Right hindlimb (tissue), 1 donor: ENCODE measurements at regions not wholly inside any gene's neighbourhood (a gene's known extent, or its start where the extent isn't known, plus 50 kb on each side); places are given as distances from the start of the nearest gene placed in this dataset.

Experiments
- DNase-seq: peaks from one replicate; pipeline ENCODE4 v3.0.0-alpha.2; 2018

DNA sequence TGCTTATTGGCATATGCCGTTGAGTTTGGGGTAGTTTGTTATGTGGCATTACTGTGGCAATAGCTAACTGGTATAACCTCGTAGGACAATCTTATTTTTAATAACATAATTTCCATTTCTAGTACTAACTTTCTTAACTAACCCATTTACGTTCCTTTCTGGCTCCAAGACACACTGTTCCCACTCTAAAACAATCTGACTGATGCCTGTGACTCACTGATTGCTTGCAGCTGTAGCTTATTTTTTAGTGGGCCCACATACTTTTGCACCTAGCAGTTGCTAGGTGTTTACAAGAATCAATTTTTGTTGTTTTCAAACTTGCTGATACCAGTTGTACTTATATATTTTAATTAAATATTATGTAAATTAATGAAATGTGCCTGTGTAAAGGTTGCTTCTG is 52.2 kb downstream of the FAT3 start:
- DNase-seq, result no peak

DNA sequence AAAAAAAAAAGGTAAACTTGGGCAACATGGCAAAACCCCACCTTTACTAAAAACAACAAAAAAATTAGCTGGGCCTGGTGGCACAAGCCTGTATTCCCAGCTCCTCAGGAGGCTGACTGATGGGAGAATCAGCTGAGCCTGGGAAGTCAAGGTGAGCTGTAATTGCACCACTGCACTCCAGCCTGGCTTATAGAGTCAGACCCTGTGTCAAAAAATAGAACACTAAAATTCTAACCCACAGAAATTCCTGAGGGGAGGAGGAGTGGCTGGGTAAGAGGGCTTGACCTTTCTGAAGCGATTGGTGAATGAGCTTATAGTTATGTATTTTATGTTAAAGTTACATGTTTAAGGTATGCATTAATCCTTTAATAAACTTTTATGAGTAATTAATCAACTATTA is 53.3 kb downstream of the FAT3 start:
- no peak for DNase-seq

DNA sequence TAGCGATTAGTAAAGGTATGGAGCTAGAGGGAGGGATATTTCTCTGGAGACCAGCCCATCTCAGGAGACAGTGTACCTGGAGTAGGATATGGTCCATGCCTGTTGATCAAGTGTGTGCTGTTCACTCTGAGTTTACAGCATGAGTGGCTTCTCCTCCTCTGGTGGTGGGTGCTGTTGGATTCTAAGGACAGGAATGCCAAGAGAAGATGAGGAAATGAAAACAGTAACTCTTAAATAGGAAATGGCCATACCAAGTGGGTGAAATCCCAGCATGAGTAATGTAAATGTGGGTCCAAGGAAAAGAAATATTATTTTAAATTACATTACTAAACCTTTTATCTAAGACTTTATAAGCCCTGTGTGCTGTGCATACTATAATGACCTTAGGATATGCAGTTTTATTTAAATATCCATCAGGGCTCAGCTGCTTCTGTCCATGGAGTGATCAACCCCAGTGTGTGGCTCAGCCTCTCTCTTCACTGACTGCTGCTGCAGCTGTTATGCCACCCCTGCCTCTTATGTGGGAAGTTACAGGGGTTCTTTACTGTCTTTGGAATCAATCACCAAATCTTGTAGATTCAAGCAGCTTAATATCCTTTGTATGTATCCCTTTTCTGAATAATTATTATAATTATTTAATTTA is 54.3 kb downstream of the FAT3 start:
- DNase-seq, result no peak

DNA sequence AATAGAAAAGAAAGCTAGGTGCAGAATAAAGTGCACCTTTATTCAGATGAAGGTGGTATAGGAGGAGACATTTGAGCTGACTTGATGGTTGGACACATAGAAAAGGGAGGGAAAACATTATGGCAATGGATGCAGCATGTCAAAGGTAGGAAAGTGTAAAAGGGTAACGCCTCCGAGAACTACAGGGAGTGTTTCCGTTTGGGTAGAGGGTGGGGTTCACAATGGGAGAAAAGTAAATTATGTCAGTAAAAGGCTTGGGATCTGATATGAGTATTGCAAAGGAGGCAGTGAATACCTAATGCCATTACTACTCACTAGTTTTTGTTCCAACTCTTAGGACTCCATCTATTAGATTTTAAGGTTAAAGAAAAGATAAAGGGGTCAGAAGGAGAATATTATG is 59.5 kb downstream of the FAT3 start:
- no peak for DNase-seq

DNA sequence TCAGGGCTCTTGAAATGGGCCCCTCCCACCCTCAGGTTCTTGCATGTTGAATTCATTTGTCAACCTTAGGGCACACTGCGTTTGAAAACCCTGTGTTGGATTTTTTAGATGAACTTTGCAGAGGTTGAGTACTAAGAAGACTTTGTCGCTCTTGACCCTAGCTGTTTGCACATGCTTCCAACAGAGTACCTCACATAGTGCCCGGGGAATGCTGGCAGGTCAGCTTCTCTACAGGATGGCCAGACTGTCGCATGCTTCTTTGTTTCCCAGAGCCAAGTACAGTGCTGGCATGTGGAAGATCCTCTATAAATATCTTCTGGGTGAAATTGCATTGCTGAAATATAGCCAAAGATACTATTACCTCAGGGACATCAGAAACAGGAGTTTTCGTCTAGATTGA is 59.9 kb downstream of the FAT3 start:
- DNase-seq, result no peak

DNA sequence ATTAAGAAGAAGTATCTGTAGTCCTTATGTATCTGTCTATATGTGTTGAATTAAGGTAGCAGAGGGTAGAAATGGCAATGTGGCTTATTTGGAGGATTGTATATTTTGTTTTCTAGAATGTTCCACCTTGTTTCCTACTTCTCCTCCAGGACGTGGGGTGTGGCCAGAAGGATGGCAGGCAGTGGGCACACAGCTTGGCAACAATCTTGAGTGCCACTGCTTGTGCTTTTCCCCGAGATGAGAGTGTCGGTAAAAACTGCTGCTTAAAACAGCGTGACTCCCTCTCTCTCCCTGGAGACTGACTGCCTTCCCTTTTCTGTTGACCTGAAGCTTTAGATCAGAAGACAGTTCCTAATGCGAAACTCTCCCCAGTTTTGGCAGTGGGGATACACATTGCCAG is 61.2 kb downstream of the FAT3 start:
- no peak for DNase-seq

DNA sequence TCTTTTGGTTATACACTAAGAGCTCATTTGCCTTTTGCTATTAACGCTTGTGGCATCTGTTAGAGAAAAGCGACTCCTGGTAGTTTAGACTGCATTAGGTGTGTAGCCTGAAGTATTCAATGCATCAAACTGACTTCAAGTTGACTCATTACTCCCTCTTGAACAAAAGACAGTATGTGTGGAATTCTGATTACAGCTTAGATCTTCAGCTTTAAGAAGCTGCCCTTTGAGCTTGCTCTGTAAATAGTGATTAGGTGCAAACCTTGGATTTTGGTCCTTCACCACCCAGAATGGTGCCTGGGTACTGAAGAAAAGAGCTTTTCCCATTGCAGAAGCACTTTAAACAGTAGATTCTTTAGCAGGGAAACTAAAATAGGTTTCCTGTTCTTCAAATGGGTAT is 62.1 kb downstream of the FAT3 start:
- no peak for DNase-seq

DNA sequence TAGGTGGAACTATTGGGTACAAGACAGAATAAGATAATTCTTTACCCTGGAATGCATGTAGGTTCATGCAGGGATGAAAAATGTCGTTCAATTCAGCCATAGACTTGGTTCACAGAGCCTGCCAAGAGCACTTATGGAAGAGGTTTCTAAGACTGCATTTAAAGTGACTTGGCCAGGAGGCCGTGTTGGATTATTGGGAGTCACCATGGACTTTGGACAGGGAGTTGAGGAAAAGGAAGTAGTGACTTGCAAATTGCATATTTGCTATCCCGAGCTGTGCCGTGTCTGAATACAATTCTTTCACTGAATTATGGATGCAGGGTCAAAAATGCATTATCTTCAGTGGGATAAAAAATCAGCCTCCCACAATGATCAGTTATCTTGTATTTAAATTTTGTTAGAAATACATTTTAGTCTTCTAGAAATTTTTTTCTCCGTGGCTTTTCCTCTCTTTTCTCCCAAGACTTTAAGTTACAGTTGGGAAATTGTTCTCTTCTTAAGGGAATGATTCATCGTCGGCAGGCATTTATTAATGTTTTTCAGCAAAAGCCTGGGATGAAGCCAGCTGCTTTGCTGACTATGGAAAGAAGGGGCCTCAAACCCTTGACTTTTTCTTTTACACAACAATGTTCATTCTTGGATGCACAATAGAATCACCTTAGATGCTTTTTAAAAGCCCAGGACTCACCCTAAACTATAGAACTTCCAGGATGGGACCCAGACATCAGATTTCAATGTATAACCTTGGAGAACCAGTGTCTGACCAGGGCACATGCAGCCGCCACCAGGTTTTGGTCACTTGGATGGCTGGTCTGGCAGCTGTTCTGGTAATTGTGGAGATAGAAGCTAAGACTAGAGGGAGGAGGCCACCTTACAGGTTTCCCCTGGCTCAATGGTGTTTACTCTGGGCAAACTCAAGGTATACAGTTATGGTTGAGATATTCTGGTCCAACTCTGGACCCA is 70.8 kb downstream of the FAT3 start:
- DNase-seq, result no peak

DNA sequence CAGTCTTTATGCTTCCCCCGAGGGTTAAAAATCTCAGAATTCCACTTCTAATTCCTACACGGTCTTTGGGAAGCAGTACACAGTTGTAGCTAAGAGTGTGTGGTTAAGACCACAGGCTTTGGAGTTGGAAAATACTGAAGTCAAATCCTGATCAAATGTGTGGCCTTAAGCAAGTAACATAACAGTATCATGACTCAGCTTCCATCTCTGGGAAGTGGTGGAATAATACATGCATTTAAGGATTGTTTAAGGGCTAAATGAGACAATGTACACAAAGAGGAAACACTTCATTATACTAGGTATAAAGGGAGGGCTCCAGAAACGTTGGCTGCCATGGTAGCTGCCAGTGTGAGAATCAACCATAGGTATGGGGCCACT is 71.5 kb downstream of the FAT3 start:
- DNase-seq, result no peak

DNA sequence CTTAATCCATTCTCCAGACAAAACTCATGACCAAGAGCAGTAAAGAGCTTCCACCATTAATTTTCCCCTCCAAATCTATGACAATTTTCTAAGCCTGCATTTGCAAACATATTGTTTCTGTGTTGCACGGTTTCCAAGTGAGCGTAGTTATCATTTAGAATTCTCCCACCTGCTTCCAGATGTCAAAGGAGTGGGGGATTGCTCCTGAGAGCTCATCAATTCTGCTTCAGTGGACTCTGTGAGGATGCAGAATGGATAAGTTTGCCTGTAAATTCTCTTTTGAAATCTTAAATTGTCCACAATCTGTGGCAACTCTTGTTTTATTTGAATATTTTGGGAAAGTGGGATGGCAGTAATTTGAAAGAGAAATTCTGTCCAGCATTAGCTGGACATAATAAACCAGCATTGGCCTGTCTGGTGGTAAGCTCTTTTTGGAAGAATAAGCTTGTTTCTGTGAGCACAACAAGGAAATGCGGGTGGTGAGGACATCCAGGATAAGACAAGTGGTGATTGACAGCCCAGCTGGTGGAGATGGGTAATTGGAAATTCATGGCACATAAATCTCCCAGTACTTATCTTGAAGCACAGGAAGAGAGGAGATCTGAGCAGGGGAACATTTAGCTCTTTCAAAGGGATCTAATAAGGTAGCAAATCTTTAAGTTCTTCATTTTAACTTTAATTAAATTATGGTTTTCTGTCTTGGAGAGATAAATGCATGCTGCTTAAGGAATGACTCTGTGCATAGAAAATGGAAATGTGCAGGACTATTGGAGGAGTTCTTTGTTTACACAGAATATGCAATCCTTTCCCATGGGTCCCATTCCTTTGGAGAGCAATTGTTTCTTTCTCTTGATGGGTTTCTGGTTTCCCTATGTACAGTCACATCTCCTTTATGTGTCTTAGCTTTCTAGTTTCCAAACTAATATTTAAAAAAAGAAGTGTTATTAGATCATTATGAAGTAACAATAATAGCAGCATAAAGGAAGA is 73.2 kb downstream of the FAT3 start:
- no peak for DNase-seq

DNA sequence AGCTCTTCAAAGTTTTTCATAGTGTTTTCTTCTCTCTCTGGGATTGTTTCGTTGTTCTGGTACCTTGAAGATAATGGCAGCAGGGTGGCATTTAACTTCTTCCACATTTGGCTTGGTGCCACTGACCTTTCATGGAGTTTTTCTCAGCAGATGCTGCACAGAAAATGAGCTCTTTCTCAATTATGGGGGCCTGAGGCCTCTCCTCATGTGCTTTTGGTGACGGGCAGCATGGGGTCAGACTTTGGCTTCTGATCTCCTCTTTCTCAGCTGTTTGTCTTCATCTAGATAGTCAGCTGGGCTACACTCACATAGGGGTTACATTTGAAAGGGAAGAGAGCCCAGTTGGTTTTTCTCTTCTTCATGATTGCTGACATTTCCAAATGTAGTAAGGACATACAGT is 76.3 kb downstream of the FAT3 start:
- no peak for DNase-seq

DNA sequence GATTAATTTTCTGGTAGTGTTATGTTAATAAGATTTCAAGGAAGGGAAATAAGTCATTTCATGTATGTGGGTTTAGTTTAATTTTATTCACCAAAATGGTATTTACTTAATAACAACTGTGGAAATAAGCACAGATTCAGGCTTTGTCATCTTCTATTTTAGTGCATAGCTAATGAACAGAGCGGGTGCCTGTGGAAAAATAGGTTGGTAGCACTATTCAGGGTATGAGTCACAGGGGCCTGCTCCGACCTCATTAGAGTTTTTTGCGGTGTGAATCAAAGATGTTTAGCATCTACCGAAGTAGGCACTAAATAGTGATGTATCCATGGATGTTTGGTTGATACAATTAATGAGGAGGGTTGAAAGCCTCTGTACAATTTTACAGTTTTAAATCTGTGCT is 78.2 kb downstream of the FAT3 start:
- DNase-seq, result no peak

DNA sequence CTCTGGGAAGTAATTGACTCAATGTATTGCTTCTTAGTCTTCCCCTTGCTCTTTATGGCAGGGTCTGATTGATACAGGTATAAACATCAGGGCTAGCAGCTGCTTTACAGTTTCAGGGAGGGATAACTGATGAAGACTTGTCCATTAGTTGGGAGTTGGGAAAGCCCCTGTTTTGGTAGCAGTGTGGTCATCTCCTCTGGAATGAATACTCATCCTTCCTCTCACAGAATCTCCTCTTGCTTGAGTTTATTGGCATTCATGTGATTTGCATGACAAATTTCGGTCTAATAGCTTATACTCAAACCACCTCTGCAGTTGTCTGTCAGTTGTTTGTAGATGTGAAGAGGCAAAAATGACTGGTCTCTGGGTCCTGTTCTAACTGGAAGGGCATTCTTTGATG is 79.7 kb downstream of the FAT3 start:
- no peak for DNase-seq

DNA sequence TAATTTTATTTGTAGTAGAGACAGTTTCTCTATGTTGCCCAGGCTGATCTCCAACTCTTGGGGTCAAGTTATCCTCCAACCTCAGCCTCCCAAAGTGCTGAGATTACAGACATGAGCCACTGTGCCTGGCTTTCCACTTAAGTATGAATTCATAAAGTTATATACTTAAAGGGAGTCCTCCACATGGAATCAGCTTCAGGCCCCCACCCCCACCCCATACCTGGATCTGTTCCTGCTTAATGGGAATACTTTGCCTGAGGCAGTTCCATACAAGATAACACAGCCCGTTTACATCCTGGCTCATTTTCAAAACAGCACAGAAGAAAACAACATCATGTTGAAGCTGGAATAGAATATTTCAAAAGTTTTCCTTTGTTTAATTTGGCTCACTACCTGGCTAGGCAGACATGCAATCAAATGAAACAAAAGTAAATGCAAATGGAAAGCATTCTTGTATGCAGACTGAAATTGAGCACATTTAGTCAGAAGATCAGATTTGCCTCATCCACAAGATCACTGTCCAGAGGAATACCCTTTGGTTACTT is 82.4 kb downstream of the FAT3 start:
- no peak for DNase-seq

DNA sequence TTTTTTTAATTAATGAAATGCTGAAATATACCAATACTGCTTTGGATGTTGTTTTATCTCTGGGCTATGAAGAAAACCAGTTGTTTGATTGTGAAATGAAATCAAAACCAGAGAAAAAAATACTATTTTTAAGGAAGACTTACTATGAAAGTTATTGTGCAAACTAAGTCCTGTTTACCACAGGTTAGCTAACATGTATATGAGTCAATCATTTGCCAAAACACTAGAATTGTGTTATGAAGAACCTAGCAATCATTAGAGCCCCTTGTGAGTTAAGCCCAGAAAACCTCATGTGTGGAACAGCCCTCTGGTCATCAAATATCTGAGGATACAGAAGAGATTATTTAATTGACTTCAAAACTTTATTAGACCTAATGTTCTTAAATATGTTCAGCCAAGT is 83.7 kb downstream of the FAT3 start:
- no peak for DNase-seq

DNA sequence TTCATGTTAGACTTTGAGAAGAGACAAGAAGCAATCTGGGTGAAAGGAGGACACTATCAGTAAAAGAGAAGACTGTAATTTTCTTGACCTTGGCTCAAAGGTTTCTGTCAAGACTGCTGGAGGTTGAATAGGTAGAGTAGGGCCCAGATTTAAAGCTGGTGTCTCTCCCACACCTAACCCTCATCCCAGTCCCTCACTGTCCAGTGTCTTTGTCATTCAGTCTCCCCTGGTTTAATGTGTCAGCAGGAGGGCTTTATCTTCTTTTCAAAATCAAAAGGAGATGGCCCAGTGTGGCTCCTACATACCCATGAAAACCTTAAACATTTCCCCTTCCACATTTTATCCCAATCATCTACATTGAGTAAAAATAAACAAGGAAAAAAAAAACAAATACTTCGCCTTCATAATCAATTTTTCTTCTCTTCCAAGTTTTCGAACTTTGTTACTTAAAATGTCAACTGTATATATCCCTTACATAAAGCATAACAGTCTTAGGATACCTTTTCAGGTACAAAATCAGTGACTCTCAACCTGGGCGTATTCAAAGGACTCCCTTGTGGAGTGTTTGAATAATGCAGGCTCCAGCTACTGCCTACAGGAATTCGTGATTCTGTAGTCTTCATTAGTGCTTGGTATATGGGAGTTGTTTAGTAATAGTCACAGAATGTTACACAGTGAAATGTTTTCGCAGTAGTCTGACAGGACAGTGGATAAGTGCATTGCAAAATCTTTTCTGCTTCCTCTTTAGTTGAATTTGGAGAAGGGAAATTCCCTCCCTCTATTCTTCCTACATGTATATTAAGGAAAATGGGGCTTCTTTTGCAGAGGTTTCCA is 87.2 kb downstream of the FAT3 start:
- DNase-seq, result no peak

DNA sequence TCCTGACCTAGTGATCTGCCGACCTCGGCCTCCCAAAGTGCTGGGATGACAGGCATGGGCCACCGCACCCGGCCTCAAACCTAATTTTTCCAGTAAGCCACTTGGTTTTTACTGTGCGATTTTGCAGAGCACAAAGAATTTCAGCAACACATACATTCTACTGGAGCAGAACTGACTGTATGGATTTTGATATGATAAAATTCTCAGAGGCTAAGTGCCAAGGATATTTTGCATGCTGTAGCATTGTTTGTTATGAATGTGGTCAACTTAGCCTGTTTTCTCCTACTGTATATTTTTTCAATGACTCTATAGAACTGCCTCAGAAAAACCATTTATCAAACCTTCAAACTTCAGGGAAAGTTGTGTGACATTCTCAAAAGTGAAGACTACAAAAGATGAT is 89.2 kb downstream of the FAT3 start:
- DNase-seq, result no peak

DNA sequence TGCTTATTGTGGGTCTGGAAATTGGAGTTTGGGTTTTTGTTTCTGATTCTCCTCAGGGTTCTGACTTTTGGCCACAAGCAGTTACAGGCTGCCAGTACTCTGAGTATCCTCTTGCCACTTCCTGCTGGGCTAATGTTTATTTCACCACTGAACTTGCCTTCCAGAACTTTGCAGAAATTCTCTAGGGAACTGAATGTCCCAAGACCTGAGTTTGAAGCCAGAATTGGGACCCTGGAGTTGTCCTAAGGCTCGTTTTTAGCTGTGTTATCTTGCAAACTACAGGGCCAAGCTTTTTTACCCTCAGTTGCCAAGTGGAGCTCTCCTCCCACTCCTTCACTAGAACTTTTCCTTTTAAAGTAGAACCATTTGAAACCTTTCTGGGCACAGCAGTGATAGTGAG is 89.9 kb downstream of the FAT3 start:
- DNase-seq, result no peak

DNA sequence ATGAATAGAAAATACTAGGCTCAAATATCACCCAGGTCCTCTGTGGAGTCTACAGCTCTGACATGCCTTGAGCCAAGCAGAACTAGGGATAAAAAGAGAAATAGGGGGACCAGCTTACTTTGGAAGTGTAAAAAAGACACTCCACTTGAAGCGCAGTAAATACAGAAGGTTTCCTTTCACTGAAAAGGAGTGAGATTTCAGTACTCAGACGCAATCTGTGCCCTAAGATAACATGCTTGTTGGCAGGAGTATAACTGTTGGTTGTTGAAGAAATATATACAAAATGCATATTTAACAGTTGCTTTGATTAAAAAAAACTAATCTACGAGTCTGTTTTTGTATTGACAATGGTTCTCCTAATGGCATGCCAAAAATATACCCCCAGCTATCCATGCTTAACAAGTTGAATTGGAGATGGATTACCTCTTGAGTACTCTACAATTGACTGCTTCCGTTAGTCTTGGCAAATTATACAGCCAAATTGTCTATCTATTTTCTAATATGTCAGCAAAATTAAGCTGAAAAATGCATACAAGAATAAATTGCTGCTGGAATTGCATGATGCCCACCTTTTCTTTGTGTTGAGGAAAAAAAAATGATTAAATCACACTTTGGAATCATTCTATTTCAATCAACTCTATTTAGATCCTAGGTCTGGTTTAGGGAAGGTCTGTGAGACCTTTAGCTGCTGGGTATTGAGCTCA is 91.6 kb downstream of the FAT3 start:
- no peak for DNase-seq

DNA sequence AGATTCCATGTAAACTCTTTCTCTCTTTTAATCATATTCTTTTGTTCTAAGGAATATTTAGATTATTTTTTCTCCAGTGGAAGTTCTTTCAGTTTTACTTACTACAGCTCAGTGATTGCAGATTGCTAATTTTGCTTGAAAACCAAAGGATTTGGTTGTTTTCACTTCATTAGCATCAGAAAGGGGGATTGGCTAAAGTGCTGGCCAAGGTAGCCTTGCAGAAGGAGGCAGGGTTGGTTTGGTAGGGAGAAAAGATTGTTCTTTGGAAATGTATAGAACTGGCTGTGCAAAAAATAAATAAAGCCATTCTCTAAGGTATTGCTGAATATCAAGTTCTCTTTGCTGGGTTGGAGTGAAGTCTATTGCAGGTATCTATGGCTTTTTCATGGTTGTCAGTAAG is 92.6 kb downstream of the FAT3 start:
- DNase-seq, result no peak

DNA sequence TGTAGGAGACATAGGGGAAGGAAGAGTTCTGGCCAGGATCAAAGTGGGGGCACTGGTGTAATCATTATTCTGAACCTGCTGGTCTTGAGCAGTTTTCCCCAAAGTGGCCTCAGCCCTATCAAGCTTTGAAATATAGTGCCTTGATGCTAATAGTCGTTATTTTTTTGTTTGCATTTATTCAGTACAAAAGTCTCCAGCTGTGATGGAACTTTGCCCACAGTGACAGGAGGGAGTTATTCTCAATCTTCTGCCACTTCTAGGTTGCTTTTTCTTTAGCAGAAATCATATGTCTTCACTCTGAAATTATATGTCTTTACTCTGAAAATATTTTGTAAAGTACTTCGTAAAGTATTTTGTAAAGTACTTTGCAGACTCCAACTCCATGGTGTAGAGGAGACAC is 93.1 kb downstream of the FAT3 start:
- no peak for DNase-seq
